ENCODE measurements at regions not wholly inside any gene's neighbourhood (a gene's known extent, or its start where the extent isn't known, plus 50 kb on each side); places are given as distances from the start of the nearest gene placed in this dataset.
"Not testable (repeated sequence)": the region's sequence is repeated elsewhere in the genome, so short reads cannot be mapped to it uniquely, and the experiment has no call there.

- TF ChIP-seq POLR2A (IDR thresholded peaks at IDR 0.05) (no peak), CTCF (IDR thresholded peaks at IDR 0.05 in 4 of 5, conservative IDR thresholded peaks at IDR 0.05 in 1 of 5) (no peak)
- Histone ChIP-seq H3K36me3 (no peaks in the 10 kb centered on the region), H3K9me3 (no peaks in the 10 kb centered on the region), H3K4me1 (no peaks in the 10 kb centered on the region), H3K27me3 (peaks cover 0 to 5% (median 3%) of the 10 kb centered on the region in 3 donors), H3K27ac (no peak overlapping the region), H3K4me3 (no peak overlapping the region)
- intact Hi-C loops (cut with DNase I; ENCODE audit: low total_unique reads) (no loop called here), in situ Hi-C loops (cut with MboI; ENCODE audit: low sequenced_read_pairs in 4 of 4) (no loop called here)
- no peak for ATAC-seq
- no peak for DNase-seq
Measured at GRCh38 chr1:29683472-29683871, 447.1 kb downstream of the PTPRU start.

- DNase-seq (no peak), ATAC-seq (no peak)
- TF ChIP-seq CTCF (IDR thresholded peaks at IDR 0.05 in 4 of 5, conservative IDR thresholded peaks at IDR 0.05 in 1 of 5) (no peak), POLR2A (IDR thresholded peaks at IDR 0.05) (no peak)
- Histone ChIP-seq H3K4me1 (no peaks in the 10 kb centered on the region), H3K9me3 (no peaks in the 10 kb centered on the region), H3K27me3 (peaks cover 0 to 5% (median 3%) of the 10 kb centered on the region in 3 donors), H3K36me3 (no peaks in the 10 kb centered on the region), H3K4me3 (no peak overlapping the region), H3K27ac (no peak overlapping the region)
- in situ Hi-C loops (cut with MboI; ENCODE audit: low sequenced_read_pairs in 4 of 4): no loop called here
- intact Hi-C loops (cut with DNase I; ENCODE audit: low total_unique reads): no loop called here
Measured at GRCh38 chr1:29682919-29683295, 446.6 kb downstream of the PTPRU start.

- intact Hi-C loops (cut with DNase I; ENCODE audit: low total_unique reads): no loop called here
- Histone ChIP-seq H3K9me3 (no peaks in the 10 kb centered on the region), H3K27me3 (peaks cover 0 to 5% (median 3%) of the 10 kb centered on the region in 3 donors), H3K36me3 (no peaks in the 10 kb centered on the region), H3K4me1 (no peaks in the 10 kb centered on the region), H3K27ac (no peak overlapping the region), H3K4me3 (no peak overlapping the region)
- no peak for TF ChIP-seq CTCF (IDR thresholded peaks at IDR 0.05 in 4 of 5, conservative IDR thresholded peaks at IDR 0.05 in 1 of 5)
- TF ChIP-seq POLR2A (IDR thresholded peaks at IDR 0.05): no peak
- DNase-seq (no peak), ATAC-seq (no peak)
- in situ Hi-C loops (cut with MboI; ENCODE audit: low sequenced_read_pairs in 4 of 4): no loop called here
Measured at GRCh38 chr1:29682171-29682918, 446.0 kb downstream of the PTPRU start.

GRCh38 chr1:29681416-29681815 lies 445.1 kb downstream of the PTPRU start:
- intact Hi-C loops (cut with DNase I; ENCODE audit: low total_unique reads); H3K27ac ChIP-seq; in situ Hi-C loops (cut with MboI; ENCODE audit: low sequenced_read_pairs in 4 of 4); ATAC-seq; H3K4me1 ChIP-seq; DNase-seq; H3K9me3 ChIP-seq; H3K27me3 ChIP-seq; H3K4me3 ChIP-seq; H3K36me3 ChIP-seq: not testable (repeated sequence)

GRCh38 chr1:29679828-29680558 lies 443.7 kb downstream of the PTPRU start:
- Histone ChIP-seq H3K36me3 (no peaks in the 10 kb centered on the region), H3K27ac (no peak overlapping the region), H3K4me1 (peaks cover 0 to 3% of the 10 kb centered on the region in 2 donors), H3K4me3 (no peak overlapping the region), H3K27me3 (no peaks in the 10 kb centered on the region), H3K9me3 (no peaks in the 10 kb centered on the region)
- intact Hi-C loops (cut with DNase I; ENCODE audit: low total_unique reads): no loop called here
- TF ChIP-seq POLR2A (IDR thresholded peaks at IDR 0.05): no peak
- no peak for TF ChIP-seq CTCF (IDR thresholded peaks at IDR 0.05 in 4 of 5, conservative IDR thresholded peaks at IDR 0.05 in 1 of 5)
- ATAC-seq (no peak), DNase-seq (no peak)
- in situ Hi-C loops (cut with MboI; ENCODE audit: low sequenced_read_pairs in 4 of 4): no loop called here

All from gastrocnemius medialis (tissue), 4 donors.